IMR-90 (cell line): ENCODE measurements at regions not wholly inside any gene's neighbourhood (a gene's known extent, or its start where the extent isn't known, plus 50 kb on each side); places are given as distances from the start of the nearest gene placed in this dataset.

Experiments used
- ATAC-seq: fragments of 200-7000 bp; cut with Tn5 transposase; 2 replicates; pipeline ENCODE4 v1.9.1; 2020; ENCODE audit warnings: low read depth, mild to moderate bottlenecking, moderate library complexity
- BruUV-seq: library from RNA; stranded (reverse); fragments of 400-500 nt; replicated peaks from 2 replicates; lab custom pipeline; 2021; lab: Mats Ljungman, UMichigan
- CTCF ChIA-PET: fragments of 300-600 bp; formaldehyde crosslinking; extraction: SDS; loops from one replicate; lab custom pipeline; 2021; ENCODE audit warnings: antibody characterized with exemption; lab: Yijun Ruan, JAX
- POLR2A ChIA-PET: fragments of 300-600 bp; sonication (Branson Sonifier 250); formaldehyde crosslinking; loops from one replicate; lab custom pipeline; 2022; ENCODE audit warnings: antibody characterized with exemption; ENCODE audit not compliant: unreplicated experiment; lab: Charles Lee
- DNase-seq: peaks from one replicate; pipeline ENCODE4 v3.0.0; 2013
- H2AFZ ChIP-seq: replicated peaks from 2 replicates; pipeline ENCODE3; 2013; ENCODE audit warnings: low read length, mild to moderate bottlenecking; ENCODE audit not compliant: poor library complexity
- H2AK5ac ChIP-seq: 2 replicates; pipeline ENCODE4 v1.6.1; 2013; ENCODE audit warnings: low read depth, low read length, inconsistent platforms
- H2AK9ac ChIP-seq: replicated peaks from 2 replicates; pipeline ENCODE3; 2013; ENCODE audit warnings: mild to moderate bottlenecking, low read depth, low read length, moderate library complexity; ENCODE audit not compliant: poor library complexity
- H2BK120ac ChIP-seq: 2 replicates; pipeline ENCODE4 v1.6.1; 2013; ENCODE audit warnings: low read depth, low read length, inconsistent platforms
- H2BK15ac ChIP-seq: 3 replicates; pipeline ENCODE4 v1.6.1; 2013; ENCODE audit warnings: low read depth, low read length, inconsistent platforms
- H2BK20ac ChIP-seq: 2 replicates; pipeline ENCODE4 v1.6.1; 2013; ENCODE audit warnings: low read depth, mild to moderate bottlenecking, inconsistent platforms, low read length, moderate library complexity
- H2BK5ac ChIP-seq: 2 replicates; pipeline ENCODE4 v1.6.1; 2013; ENCODE audit warnings: mild to moderate bottlenecking, low read depth, low read length, inconsistent platforms; ENCODE audit not compliant: poor library complexity, severe bottlenecking
- H3K14ac ChIP-seq: replicated peaks from 2 replicates; pipeline ENCODE4 v1.6.1; 2013; ENCODE audit warnings: low read depth, low read length, inconsistent platforms
- H3K18ac ChIP-seq: 2 replicates; pipeline ENCODE4 v1.6.1; 2013; ENCODE audit warnings: low read depth, low read length, control low read depth
- H3K23ac ChIP-seq: 2 replicates; pipeline ENCODE4 v1.6.1; 2013; ENCODE audit warnings: low read depth, low read length, inconsistent platforms
- H3K27ac ChIP-seq: 2 replicates; pipeline ENCODE4 v1.5.1; 2013; ENCODE audit warnings: mild to moderate bottlenecking, control low read depth, low read length; ENCODE audit not compliant: insufficient read depth
- H3K27me3 ChIP-seq: 2 replicates; pipeline ENCODE4 v1.6.1; 2013; ENCODE audit warnings: low read length; ENCODE audit not compliant: control insufficient read depth, insufficient read depth
- H3K36me3 ChIP-seq: 2 replicates; pipeline ENCODE4 v1.6.1; 2013; ENCODE audit warnings: low read length, mixed read lengths; ENCODE audit not compliant: control insufficient read depth, insufficient read depth
- H3K4ac ChIP-seq: 2 replicates; pipeline ENCODE4 v1.6.1; 2013; ENCODE audit warnings: low read depth, low read length, inconsistent platforms
- H3K4me1 ChIP-seq: 2 replicates; pipeline ENCODE4 v1.6.1; 2013; ENCODE audit warnings: low read length, mixed read lengths; ENCODE audit not compliant: control insufficient read depth, insufficient read depth
- H3K4me2 ChIP-seq: 2 replicates; pipeline ENCODE4 v1.6.1; 2013; ENCODE audit warnings: low read depth, mild to moderate bottlenecking, control low read depth, low read length, moderate library complexity
- H3K4me3 ChIP-seq: 2 replicates; pipeline ENCODE4 v1.5.1; 2013; ENCODE audit warnings: low read depth, mild to moderate bottlenecking, control low read depth, low read length, moderate library complexity; ENCODE audit not compliant: insufficient read depth
- H3K56ac ChIP-seq: 2 replicates; pipeline ENCODE4 v1.6.1; 2013; ENCODE audit warnings: low read length, inconsistent platforms; ENCODE audit not compliant: insufficient read depth; ENCODE audit errors: extremely low read depth
- H3K79me1 ChIP-seq, 2 experiments: 2 replicates each; pipeline ENCODE4 v1.6.1; 2013; ENCODE audit warnings: low read length in 2 of 2, inconsistent platforms in 1 of 2, low read depth in 1 of 2
- H3K9ac ChIP-seq: 2 replicates; pipeline ENCODE4 v1.6.1; 2013; ENCODE audit warnings: low read depth, low read length, control low read depth
- H3K9me1 ChIP-seq: 2 replicates; pipeline ENCODE4 v1.6.1; 2013; ENCODE audit warnings: low read length, inconsistent platforms; ENCODE audit not compliant: insufficient read depth
- H3K9me3 ChIP-seq: 2 replicates; pipeline ENCODE4 v1.6.1; 2013; ENCODE audit warnings: low read length; ENCODE audit not compliant: control insufficient read depth, insufficient read depth
- H4K20me1 ChIP-seq: 2 replicates; pipeline ENCODE4 v1.6.1; 2013; ENCODE audit warnings: low read length, inconsistent platforms; ENCODE audit not compliant: insufficient read depth
- H4K5ac ChIP-seq: 2 replicates; pipeline ENCODE4 v1.6.1; 2013; ENCODE audit warnings: mild to moderate bottlenecking, low read depth, low read length, control low read depth
- H4K8ac ChIP-seq, 2 experiments: 2 replicates each; pipeline ENCODE4 v1.6.1; 2013; ENCODE audit warnings: low read depth in 2 of 2, low read length in 2 of 2, control low read depth in 1 of 2, inconsistent platforms in 1 of 2
- H4K91ac ChIP-seq: 2 replicates; pipeline ENCODE4 v1.6.1; 2013; ENCODE audit warnings: low read depth, low read length, inconsistent platforms; ENCODE audit not compliant: insufficient read depth
- BHLHE40 ChIP-seq: fragments of 150-350 bp; IDR thresholded peaks from 2 replicates; pipeline ENCODE4 v1.6.1; 2016; ENCODE audit warnings: mild to moderate bottlenecking, low read depth, low read length
- CEBPB ChIP-seq: IDR thresholded peaks from 2 replicates; pipeline ENCODE4 v1.6.1; 2012; ENCODE audit warnings: low read depth, low read length, improper control_type of control experiment
- CHD1 ChIP-seq: IDR thresholded peaks from 2 replicates; pipeline ENCODE4 v1.6.1; 2012; ENCODE audit warnings: low read depth, low read length, improper control_type of control experiment
- CTCF ChIP-seq: conservative IDR thresholded peaks from 2 replicates; pipeline ENCODE4 v1.5.1; 2012; ENCODE audit warnings: mild to moderate bottlenecking, low read depth, low read length, improper control_type of control experiment
- FOS ChIP-seq: fragments of 150-350 bp; IDR thresholded peaks from 2 replicates; pipeline ENCODE4 v1.6.1; 2016; ENCODE audit warnings: low read depth, low read length
- MAFK ChIP-seq: IDR thresholded peaks from 2 replicates; pipeline ENCODE4 v1.6.1; 2012; ENCODE audit warnings: low read depth, low read length, improper control_type of control experiment
- MAZ ChIP-seq: IDR thresholded peaks from 2 replicates; pipeline ENCODE4 v1.6.1; 2012; ENCODE audit warnings: low read depth, mild to moderate bottlenecking, low read length, improper control_type of control experiment, moderate library complexity, borderline replicate concordance
- POLR2A ChIP-seq: IDR thresholded peaks from 2 replicates; pipeline ENCODE4 v1.6.1; 2012; ENCODE audit warnings: mild to moderate bottlenecking, low read depth, low read length
- RAD21 ChIP-seq: IDR thresholded peaks from 2 replicates; pipeline ENCODE4 v1.6.1; 2012; ENCODE audit warnings: low read length, improper control_type of control experiment
- WGBS, 2 experiments: methylation state at CpG; one replicate each; pipeline versions ENCODE4 v1.1.5 to v1.1.7; 2013; ENCODE audit warnings: missing lambda C conversion rate in 2 of 2; ENCODE audit not compliant: insufficient read length in 1 of 2; ENCODE audit errors: extremely low coverage in 2 of 2; 5-methylcytosine and 5-hydroxymethylcytosine counted together
- dilution Hi-C: fragments of 300-500 bp; cut with HindIII; formaldehyde crosslinking; loops from one replicate; pipeline ENCODE4 v1.14.3; 2018; ENCODE audit warnings: low sequenced_read_pairs; ENCODE audit not compliant: unreplicated experiment
- in situ Hi-C: fragments of 300-500 bp; cut with MboI; formaldehyde crosslinking; loops from 3 replicates; pipeline ENCODE4 v1.14.3; 2019; ENCODE audit warnings: low sequenced_read_pairs, inconsistent platforms, mixed read lengths
- intact Hi-C: fragments of 100-400 bp; cut with micrococcal nuclease; formaldehyde crosslinking; loops from 2 replicates; pipeline ENCODE4 v1.10.0; 2022

GRCh38 chr1:79682478-79682877, 675.9 kb upstream of the ADGRL4 start:
- intact Hi-C loops (no loop called here), in situ Hi-C loops (no loop called here), dilution Hi-C loops (no loop called here)
- no peaks in the 10 kb centered on the region; the same call in 1 of the 2 replicates for H3K9me3 ChIP-seq
- H4K20me1 ChIP-seq: no peaks in the 10 kb centered on the region
- H2BK15ac ChIP-seq: no peak overlapping the region
- H3K14ac ChIP-seq: no peak overlapping the region
- WGBS, 2 experiments: no CpG with 5 or more reads among the region's 1 CpG
- H3K56ac ChIP-seq: no peak overlapping the region
- H3K4me1 ChIP-seq: no peaks in the 10 kb centered on the region
- H2BK5ac ChIP-seq: no peak overlapping the region
- H3K79me1 ChIP-seq: no peaks in the 10 kb centered on the region
- H3K4ac ChIP-seq: no peak overlapping the region
- no peak overlapping the region for H2AK5ac ChIP-seq
- no peaks in the 10 kb centered on the region for H3K36me3 ChIP-seq
- no peak overlapping the region for H3K4me2 ChIP-seq
- H2BK20ac ChIP-seq: no peak overlapping the region
- no peak for DNase-seq
- H4K8ac ChIP-seq: no peak overlapping the region
- no peak overlapping the region for H3K4me3 ChIP-seq
- H2AFZ ChIP-seq: no peak overlapping the region
- no peak overlapping the region for H2BK120ac ChIP-seq
- no peak for TF ChIP-seq MAFK
- TF ChIP-seq CHD1: no peak
- TF ChIP-seq CEBPB: no peak
- no peak for TF ChIP-seq BHLHE40
- no peak for TF ChIP-seq FOS
- TF ChIP-seq MAZ: no peak
- TF ChIP-seq RAD21: no peak
- TF ChIP-seq POLR2A: no peak
- no peak for TF ChIP-seq CTCF
- H3K23ac ChIP-seq: no peak overlapping the region
- no peaks in the 10 kb centered on the region for H3K9me1 ChIP-seq
- POLR2A ChIA-PET: no interaction called here
- BruUV-seq: no TSS peak
- H3K27me3 ChIP-seq: no peaks in the 10 kb centered on the region
- ATAC-seq: no peak
- CTCF ChIA-PET: no interaction called here
- H3K27ac ChIP-seq: no peak overlapping the region
- H3K18ac ChIP-seq: no peak overlapping the region
- no peak overlapping the region for H3K9ac ChIP-seq
- no peak overlapping the region for H2AK9ac ChIP-seq
- no peak overlapping the region for H4K91ac ChIP-seq
- no peak overlapping the region for H4K5ac ChIP-seq
